ENCODE measurements at regions not wholly inside any gene's neighbourhood (a gene's known extent, or its start where the extent isn't known, plus 50 kb on each side); places are given as distances from the start of the nearest gene placed in this dataset.

DNA sequence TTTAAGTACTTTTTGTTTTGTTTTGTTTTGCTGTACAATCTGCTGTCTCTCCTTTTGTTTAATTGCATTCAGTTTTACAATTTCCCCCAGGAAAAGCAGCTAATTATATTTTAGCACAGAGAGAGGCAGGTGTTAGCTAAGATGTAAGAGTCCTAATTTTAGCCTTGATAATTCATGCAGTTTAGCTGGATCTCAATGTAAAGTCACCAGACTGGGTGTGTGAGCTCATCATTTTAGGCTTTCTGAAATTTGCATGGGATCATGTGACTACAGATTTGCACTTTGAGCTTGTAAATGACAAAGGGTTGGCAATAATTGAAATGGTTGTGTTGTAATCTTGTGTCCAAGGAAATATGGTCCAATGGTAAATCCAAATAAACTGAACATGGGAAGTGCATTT is 68.5 kb downstream of the ETAA1 start (continued):
- TF ChIP-seq NR3C1 (CRISPR knock-in tag; IDR thresholded peaks at IDR 0.05) = no peak
- TF ChIP-seq, protein P1, sequence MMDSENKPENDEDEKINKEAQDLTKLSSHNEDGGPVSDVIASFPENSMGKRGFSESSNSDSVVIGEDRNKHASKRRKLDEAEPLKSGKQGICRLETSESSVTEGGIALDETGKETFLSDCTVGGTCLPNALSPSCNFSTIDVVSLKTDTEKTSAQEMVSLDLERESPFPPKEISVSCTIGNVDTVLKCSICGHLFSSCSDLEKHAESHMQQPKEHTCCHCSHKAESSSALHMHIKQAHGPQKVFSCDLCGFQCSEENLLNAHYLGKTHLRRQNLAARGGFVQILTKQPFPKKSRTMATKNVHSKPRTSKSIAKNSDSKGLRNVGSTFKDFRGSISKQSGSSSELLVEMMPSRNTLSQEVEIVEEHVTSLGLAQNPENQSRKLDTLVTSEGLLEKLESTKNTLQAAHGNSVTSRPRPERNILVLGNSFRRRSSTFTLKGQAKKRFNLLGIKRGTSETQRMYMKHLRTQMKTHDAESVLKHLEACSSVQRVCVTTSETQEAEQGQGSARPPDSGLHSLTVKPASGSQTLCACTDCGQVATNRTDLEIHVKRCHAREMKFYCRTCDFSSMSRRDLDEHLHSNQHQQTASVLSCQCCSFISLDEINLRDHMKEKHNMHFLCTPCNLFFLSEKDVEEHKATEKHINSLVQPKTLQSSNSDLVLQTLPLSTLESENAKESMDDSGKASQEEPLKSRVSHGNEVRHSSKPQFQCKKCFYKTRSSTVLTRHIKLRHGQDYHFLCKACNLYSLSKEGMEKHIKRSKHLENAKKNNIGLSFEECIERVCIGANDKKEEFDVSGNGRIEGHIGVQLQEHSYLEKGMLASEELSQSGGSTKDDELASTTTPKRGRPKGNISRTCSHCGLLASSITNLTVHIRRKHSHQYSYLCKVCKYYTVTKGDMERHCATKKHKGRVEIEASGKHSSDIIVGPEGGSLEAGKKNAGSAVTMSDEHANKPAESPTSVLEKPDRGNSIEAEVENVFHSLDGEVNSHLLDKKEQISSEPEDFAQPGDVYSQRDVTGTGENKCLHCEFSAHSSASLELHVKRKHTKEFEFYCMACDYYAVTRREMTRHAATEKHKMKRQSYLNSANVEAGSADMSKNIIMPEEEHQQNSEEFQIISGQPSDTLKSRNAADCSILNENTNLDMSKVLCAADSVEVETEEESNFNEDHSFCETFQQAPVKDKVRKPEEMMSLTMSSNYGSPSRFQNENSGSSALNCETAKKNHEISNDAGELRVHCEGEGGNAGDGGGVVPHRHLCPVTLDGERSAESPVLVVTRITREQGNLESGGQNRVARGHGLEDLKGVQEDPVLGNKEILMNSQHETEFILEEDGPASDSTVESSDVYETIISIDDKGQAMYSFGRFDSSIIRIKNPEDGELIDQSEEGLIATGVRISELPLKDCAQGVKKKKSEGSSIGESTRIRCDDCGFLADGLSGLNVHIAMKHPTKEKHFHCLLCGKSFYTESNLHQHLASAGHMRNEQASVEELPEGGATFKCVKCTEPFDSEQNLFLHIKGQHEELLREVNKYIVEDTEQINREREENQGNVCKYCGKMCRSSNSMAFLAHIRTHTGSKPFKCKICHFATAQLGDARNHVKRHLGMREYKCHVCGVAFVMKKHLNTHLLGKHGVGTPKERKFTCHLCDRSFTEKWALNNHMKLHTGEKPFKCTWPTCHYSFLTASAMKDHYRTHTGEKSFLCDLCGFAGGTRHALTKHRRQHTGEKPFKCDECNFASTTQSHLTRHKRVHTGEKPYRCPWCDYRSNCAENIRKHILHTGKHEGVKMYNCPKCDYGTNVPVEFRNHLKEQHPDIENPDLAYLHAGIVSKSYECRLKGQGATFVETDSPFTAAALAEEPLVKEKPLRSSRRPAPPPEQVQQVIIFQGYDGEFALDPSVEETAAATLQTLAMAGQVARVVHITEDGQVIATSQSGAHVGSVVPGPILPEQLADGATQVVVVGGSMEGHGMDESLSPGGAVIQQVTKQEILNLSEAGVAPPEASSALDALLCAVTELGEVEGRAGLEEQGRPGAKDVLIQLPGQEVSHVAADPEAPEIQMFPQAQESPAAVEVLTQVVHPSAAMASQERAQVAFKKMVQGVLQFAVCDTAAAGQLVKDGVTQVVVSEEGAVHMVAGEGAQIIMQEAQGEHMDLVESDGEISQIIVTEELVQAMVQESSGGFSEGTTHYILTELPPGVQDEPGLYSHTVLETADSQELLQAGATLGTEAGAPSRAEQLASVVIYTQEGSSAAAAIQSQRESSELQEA (CRISPR knock-in tag; IDR thresholded peaks at IDR 0.05; ENCODE audit: not compliant biosample characterization) = no peak
- TF ChIP-seq TAF1 (CRISPR knock-in tag; IDR thresholded peaks at IDR 0.05) = no peak
- no peak for TF ChIP-seq DR1 (CRISPR knock-in tag; IDR thresholded peaks at IDR 0.05)
- TF ChIP-seq ZSCAN21 (CRISPR knock-in tag; IDR thresholded peaks at IDR 0.05; ENCODE audit: borderline replicate concordance) = no peak
- TF ChIP-seq ZNF816 (CRISPR knock-in tag; IDR thresholded peaks at IDR 0.05; ENCODE audit: borderline replicate concordance) = no peak
- TF ChIP-seq MATR3 (CRISPR knock-in tag; IDR thresholded peaks at IDR 0.05) = no peak
- TF ChIP-seq SAP130 (CRISPR knock-in tag; IDR thresholded peaks at IDR 0.05; ENCODE audit: low read depth) = no peak
